Vagina (tissue), 2 donors: ENCODE measurements at regions not wholly inside any gene's neighbourhood (a gene's known extent, or its start where the extent isn't known, plus 50 kb on each side); places are given as distances from the start of the nearest gene placed in this dataset.
"Not testable (repeated sequence)": the region's sequence is repeated elsewhere in the genome, so short reads cannot be mapped to it uniquely, and the experiment has no call there.

ENCODE experiments used
- POLR2AphosphoS5 ChIP-seq, 2 donors: sonication (generic); formaldehyde crosslinking; IDR thresholded peaks; one replicate each; pipeline ENCODE4 v1.9.0; 2017; ENCODE audit warnings: antibody characterized with exemption in 2 of 2, mild to moderate bottlenecking in 2 of 2, low read depth in 1 of 2; ENCODE audit not compliant: insufficient read depth in 1 of 2
- TF ChIP-seq, protein P1 (sequence below), 3 experiments: fragments of 450-650 bp in 2 of 3; fragments of 200-600 bp in 1 of 3; sonication (generic) in 1 of 3; IDR thresholded peaks; one replicate each; pipeline ENCODE4 v1.5.1; 2017 to 2019; ENCODE audit warnings: antibody characterized with exemption in 3 of 3, mild to moderate bottlenecking in 2 of 3, moderate library complexity in 2 of 3

DNA sequence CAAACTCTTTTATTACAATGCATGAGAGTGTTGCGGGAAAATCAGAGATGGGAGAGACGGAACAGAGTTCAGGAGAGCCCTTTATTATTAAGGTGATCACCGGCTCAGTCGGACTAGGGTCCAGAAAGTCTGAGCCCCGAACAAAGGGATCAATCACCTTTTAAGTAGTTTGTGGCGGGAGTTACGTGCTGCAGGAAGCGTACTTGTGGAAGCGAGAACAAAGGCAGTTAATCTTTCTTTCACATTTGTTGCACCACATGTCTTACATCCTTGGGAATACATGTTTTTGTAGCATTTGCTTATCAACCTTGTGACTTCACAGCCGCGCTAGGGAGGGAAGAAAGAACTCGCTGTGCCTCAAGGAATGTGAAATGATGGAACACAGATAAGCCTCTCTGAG is 51.3 kb upstream of the XAGE1B start:
- TF ChIP-seq, protein P1, sequence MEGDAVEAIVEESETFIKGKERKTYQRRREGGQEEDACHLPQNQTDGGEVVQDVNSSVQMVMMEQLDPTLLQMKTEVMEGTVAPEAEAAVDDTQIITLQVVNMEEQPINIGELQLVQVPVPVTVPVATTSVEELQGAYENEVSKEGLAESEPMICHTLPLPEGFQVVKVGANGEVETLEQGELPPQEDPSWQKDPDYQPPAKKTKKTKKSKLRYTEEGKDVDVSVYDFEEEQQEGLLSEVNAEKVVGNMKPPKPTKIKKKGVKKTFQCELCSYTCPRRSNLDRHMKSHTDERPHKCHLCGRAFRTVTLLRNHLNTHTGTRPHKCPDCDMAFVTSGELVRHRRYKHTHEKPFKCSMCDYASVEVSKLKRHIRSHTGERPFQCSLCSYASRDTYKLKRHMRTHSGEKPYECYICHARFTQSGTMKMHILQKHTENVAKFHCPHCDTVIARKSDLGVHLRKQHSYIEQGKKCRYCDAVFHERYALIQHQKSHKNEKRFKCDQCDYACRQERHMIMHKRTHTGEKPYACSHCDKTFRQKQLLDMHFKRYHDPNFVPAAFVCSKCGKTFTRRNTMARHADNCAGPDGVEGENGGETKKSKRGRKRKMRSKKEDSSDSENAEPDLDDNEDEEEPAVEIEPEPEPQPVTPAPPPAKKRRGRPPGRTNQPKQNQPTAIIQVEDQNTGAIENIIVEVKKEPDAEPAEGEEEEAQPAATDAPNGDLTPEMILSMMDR (IDR thresholded peaks at IDR 0.05), result not testable (repeated sequence)
- TF ChIP-seq POLR2AphosphoS5 (IDR thresholded peaks at IDR 0.05; ENCODE audit: insufficient read depth in 1 of 2, low read depth in 1 of 2), result not testable (repeated sequence)
